ENCODE measurements at regions not wholly inside any gene's neighbourhood (a gene's known extent, or its start where the extent isn't known, plus 50 kb on each side); places are given as distances from the start of the nearest gene placed in this dataset.

DNA sequence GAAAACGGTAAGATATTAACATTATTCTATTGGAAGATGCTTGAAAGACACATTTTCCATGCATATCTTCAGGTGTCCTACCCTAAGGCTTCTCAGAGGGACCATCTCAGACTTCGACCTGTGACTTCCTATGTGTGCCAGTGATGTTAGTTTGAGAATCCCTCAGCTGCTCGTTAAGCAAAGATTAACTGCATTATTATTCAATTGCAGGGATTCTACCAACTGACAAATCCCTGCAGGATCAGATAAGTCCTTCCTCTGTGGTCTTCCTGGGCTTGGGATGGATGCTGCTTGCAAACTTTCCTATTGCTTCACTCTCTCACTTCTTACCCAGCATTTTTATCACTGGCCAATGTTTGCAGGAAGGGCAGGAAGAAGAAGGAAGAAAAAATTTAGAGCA, 83.0 kb upstream of the PPARGC1A start:
- TF ChIP-seq CTCF (conservative IDR thresholded peaks at IDR 0.05; ENCODE audit: low read depth, low read length), result no peak
- TF ChIP-seq EZH2phosphoT487 (IDR thresholded peaks at IDR 0.05; ENCODE audit: borderline replicate concordance, low read length), result no peak
- no peak for TF ChIP-seq EZH2 (IDR thresholded peaks at IDR 0.05; ENCODE audit: low read length, unreplicated experiment)
